ENCODE measurements at regions not wholly inside any gene's neighbourhood (a gene's known extent, or its start where the extent isn't known, plus 50 kb on each side); places are given as distances from the start of the nearest gene placed in this dataset.

- H3K4me1 Mint-ChIP-seq: no peaks in the 10 kb centered on the region
- H3K36me3 Mint-ChIP-seq: no peaks in the 10 kb centered on the region
- H3K27ac Mint-ChIP-seq: no peak overlapping the region
- CTCF ChIA-PET: no interaction called here
- H3K27me3 Mint-ChIP-seq: no peaks in the 10 kb centered on the region
- no peak for ATAC-seq
- peaks cover 2% of the 10 kb centered on the region for H3K9me3 Mint-ChIP-seq (ENCODE audit: low read depth)
- DNase-seq: no peak
- no peak overlapping the region for H3K4me3 Mint-ChIP-seq
These were observed 427.2 kb downstream of the RFPL4B start for GRCh38 chr6:112774319-112774718.

- ATAC-seq (no peak), DNase-seq (peak; percentile 41)
- Mint-ChIP-seq H3K4me1 (no peaks in the 10 kb centered on the region), H3K9me3 (ENCODE audit: low read depth) (no peaks in the 10 kb centered on the region), H3K27ac (no peak overlapping the region), H3K27me3 (no peaks in the 10 kb centered on the region), H3K36me3 (no peaks in the 10 kb centered on the region), H3K4me3 (no peak overlapping the region)
- CTCF ChIA-PET: no interaction called here
These were observed 433.5 kb downstream of the RFPL4B start for GRCh38 chr6:112780498-112781096.

DNA sequence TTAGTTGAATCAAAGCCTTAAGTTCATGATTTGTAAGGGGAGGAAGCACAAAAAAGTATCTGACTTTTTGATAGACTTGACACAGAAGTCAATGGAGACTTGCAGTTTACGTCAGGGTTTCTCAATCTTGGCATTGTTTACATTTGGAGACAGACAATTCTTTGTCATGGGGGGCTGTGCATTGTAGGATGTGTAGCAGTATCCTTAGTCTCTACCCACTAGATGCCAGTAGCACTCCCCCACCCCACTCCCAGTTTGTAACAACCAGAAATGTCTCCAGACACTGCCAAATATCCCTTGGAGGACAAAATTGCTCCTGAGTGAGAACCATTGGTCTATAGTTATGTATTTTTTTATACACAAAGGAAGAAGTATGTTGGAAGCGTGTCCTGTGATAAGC lies 434.1 kb downstream of the RFPL4B start:
- no peaks in the 10 kb centered on the region for H3K4me1 Mint-ChIP-seq
- H3K9me3 Mint-ChIP-seq (ENCODE audit: low read depth): no peaks in the 10 kb centered on the region
- no peak for DNase-seq
- no peak overlapping the region for H3K4me3 Mint-ChIP-seq
- ATAC-seq: no peak
- H3K27me3 Mint-ChIP-seq: no peaks in the 10 kb centered on the region
- CTCF ChIA-PET: no interaction called here
- no peaks in the 10 kb centered on the region for H3K36me3 Mint-ChIP-seq
- no peak overlapping the region for H3K27ac Mint-ChIP-seq

DNA sequence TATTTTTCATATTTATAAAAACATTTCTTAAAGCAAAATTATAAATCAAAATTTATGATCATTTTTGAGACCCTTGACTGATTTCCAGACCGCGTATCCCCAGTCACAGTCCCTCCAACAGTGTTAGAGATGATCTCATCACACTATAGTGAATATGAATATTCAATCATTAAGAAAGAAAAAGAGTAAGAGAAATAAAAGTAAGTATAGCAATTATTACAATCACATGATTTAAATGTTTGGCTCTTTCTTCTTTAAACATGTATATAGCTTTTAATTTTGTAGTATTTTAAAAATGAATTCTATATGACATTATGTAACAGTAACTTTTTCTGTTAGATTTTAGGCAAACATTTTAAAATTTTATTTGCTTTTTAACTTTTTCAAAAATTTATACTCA lies 438.3 kb downstream of the RFPL4B start:
- H3K9me3 Mint-ChIP-seq (ENCODE audit: low read depth): no peaks in the 10 kb centered on the region
- H3K36me3 Mint-ChIP-seq: no peaks in the 10 kb centered on the region
- H3K4me3 Mint-ChIP-seq: no peak overlapping the region

DNA sequence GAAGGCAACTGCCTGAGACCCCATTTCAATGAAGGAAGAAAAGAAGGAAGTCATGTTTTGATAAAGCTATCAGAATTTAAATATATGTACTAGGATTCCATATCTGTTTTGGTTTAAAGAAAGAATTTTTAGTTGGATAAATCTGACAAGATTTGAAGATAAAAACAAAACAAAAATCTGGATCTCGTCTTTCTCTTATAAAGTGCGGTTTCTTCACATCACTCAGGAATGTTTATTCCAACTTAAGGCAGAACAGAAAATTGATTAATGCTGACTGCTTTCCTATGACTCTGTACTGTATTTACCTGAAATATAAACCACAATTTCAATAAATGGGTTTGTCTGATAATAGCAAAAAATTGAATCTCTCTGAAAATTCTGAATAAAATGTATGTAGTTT lies 439.7 kb downstream of the RFPL4B start:
- Mint-ChIP-seq H3K9me3 (ENCODE audit: low read depth) (no peaks in the 10 kb centered on the region), H3K4me3 (no peak overlapping the region)
- CTCF ChIA-PET: no interaction called here

More for the DNA sequence above, 438.3 kb downstream of the RFPL4B start:
- CTCF ChIA-PET: no interaction called here
- Mint-ChIP-seq H3K27ac (no peak overlapping the region), H3K4me1 (no peaks in the 10 kb centered on the region), H3K27me3 (no peaks in the 10 kb centered on the region)
- DNase-seq (no peak), ATAC-seq (no peak)

GRCh38 chr6:112787371-112787770 lies 440.2 kb downstream of the RFPL4B start:
- Mint-ChIP-seq H3K36me3 (no peaks in the 10 kb centered on the region), H3K27ac (no peak overlapping the region), H3K9me3 (ENCODE audit: low read depth) (no peaks in the 10 kb centered on the region), H3K4me3 (no peak overlapping the region), H3K4me1 (no peaks in the 10 kb centered on the region), H3K27me3 (no peaks in the 10 kb centered on the region)
- DNase-seq: no peak
- CTCF ChIA-PET: no interaction called here
- no peak for ATAC-seq

More for the DNA sequence above, 439.7 kb downstream of the RFPL4B start:
- ATAC-seq: no peak
- no peak overlapping the region for H3K27ac Mint-ChIP-seq
- no peaks in the 10 kb centered on the region for H3K4me1 Mint-ChIP-seq
- no peaks in the 10 kb centered on the region for H3K27me3 Mint-ChIP-seq
- DNase-seq: no peak
- no peaks in the 10 kb centered on the region for H3K36me3 Mint-ChIP-seq

DNA sequence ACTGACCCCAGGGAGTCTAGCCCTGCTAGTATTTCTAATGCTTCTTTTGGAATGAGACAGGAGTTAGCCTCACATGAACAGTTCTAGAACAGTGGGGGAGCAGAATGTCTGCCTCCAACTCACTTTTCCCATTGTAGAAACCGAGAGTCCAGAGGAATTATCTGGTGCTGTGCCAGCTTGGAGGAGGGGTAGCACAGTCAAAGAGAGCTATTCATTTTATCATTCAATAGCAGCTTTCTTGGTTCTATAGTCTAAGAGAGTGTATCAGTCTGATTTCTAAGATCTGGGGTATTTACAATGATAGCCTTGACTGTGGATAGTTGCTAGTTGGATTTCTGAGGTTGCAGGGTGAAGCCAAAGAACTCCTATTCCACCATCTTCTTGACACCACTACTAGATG lies 448.2 kb downstream of the RFPL4B start:
- Mint-ChIP-seq H3K27ac (no peak overlapping the region), H3K27me3 (no peaks in the 10 kb centered on the region), H3K9me3 (ENCODE audit: low read depth) (peaks cover 2% of the 10 kb centered on the region), H3K36me3 (no peaks in the 10 kb centered on the region), H3K4me3 (no peak overlapping the region), H3K4me1 (no peaks in the 10 kb centered on the region)
- CTCF ChIA-PET: no interaction called here
- no peak for ATAC-seq
- no peak for DNase-seq

GRCh38 chr6:112796712-112797111 lies 449.6 kb downstream of the RFPL4B start:
- Mint-ChIP-seq H3K36me3 (no peaks in the 10 kb centered on the region), H3K4me3 (no peak overlapping the region), H3K4me1 (no peaks in the 10 kb centered on the region), H3K27me3 (no peaks in the 10 kb centered on the region), H3K9me3 (ENCODE audit: low read depth) (peaks cover 2% of the 10 kb centered on the region), H3K27ac (no peak overlapping the region)
- CTCF ChIA-PET: no interaction called here
- DNase-seq: no peak
- no peak for ATAC-seq

DNA sequence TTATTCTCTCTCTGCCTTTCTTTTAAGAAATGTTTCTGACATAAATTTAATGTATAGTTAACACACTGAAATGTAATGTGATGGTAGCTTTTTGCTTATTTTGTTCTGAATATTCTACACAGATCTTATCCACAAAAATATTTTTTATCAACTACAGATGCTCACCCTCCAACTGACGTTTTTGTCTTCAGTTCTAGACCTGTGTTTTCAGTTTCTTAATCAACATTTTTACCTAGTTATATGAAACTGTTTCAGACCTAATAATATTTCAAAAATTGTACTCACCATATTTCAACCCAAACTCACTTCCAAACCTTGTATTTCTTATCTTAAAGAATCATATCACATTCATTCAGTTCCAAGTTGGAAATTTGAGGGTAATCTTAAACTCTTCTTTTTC lies 452.8 kb downstream of the RFPL4B start:
- ATAC-seq (no peak), DNase-seq (no peak)
- peaks cover 2% of the 10 kb centered on the region for H3K9me3 Mint-ChIP-seq (ENCODE audit: low read depth)
- H3K27me3 Mint-ChIP-seq: no peaks in the 10 kb centered on the region
- no peak overlapping the region for H3K4me3 Mint-ChIP-seq
- H3K27ac Mint-ChIP-seq: no peak overlapping the region
- H3K36me3 Mint-ChIP-seq: no peaks in the 10 kb centered on the region
- CTCF ChIA-PET: no interaction called here
- no peaks in the 10 kb centered on the region for H3K4me1 Mint-ChIP-seq

- Mint-ChIP-seq H3K4me3 (no peak overlapping the region), H3K4me1 (no peaks in the 10 kb centered on the region), H3K27ac (no peak overlapping the region), H3K9me3 (ENCODE audit: low read depth) (peaks cover 2% of the 10 kb centered on the region), H3K36me3 (no peaks in the 10 kb centered on the region), H3K27me3 (no peaks in the 10 kb centered on the region)
- CTCF ChIA-PET: no interaction called here
- ATAC-seq (no peak), DNase-seq (no peak)
These were observed 453.3 kb downstream of the RFPL4B start for GRCh38 chr6:112800439-112800838.

- no peaks in the 10 kb centered on the region for H3K27me3 Mint-ChIP-seq
- no peaks in the 10 kb centered on the region for H3K9me3 Mint-ChIP-seq (ENCODE audit: low read depth)
- no peak overlapping the region for H3K27ac Mint-ChIP-seq
- ATAC-seq: no peak
- H3K36me3 Mint-ChIP-seq: no peaks in the 10 kb centered on the region
- DNase-seq: no peak
- CTCF ChIA-PET: no interaction called here
- H3K4me1 Mint-ChIP-seq: no peaks in the 10 kb centered on the region
- no peak overlapping the region for H3K4me3 Mint-ChIP-seq
These were observed 453.8 kb downstream of the RFPL4B start for GRCh38 chr6:112800916-112801315.

DNA sequence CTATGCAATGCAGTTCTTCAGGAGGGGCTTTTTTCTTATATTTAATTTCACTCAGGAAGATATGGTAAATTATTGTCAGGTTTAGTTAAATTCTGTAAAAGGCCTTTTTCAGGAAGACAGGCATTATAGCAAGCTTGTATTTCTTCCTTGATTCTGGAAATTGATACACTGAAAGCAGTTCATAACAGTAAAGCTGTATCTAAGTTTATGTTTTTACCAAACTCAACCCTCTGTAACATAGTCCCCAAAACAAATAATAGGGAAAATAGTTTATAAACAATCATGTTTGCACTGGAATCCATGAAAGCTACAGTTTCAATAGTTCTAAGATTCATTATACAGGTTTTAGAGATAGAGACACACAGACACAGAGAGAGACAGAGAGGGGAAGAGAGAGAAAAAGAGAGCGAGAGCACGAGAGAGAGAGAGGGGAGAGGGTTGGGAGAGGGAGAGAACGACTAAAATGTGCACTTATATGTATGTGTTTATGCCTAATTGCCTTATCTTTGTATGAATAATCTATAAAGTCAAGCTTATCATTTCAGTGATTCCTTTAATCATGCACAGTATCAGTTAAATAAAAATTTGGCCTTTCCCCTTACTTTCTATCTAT lies 454.4 kb downstream of the RFPL4B start:
- ATAC-seq (no peak), DNase-seq (no peak)
- Mint-ChIP-seq H3K4me1 (no peaks in the 10 kb centered on the region), H3K36me3 (no peaks in the 10 kb centered on the region), H3K27me3 (no peaks in the 10 kb centered on the region), H3K4me3 (no peak overlapping the region), H3K27ac (no peak overlapping the region), H3K9me3 (ENCODE audit: low read depth) (no peaks in the 10 kb centered on the region)
- CTCF ChIA-PET: no interaction called here

- CTCF ChIA-PET: no interaction called here
- H3K27me3 Mint-ChIP-seq: no peaks in the 10 kb centered on the region
- H3K9me3 Mint-ChIP-seq (ENCODE audit: low read depth): no peaks in the 10 kb centered on the region
- H3K36me3 Mint-ChIP-seq: no peaks in the 10 kb centered on the region
- no peak for DNase-seq
- H3K4me3 Mint-ChIP-seq: no peak overlapping the region
- no peaks in the 10 kb centered on the region for H3K4me1 Mint-ChIP-seq
- ATAC-seq: no peak
- H3K27ac Mint-ChIP-seq: no peak overlapping the region
These were observed 455.0 kb downstream of the RFPL4B start for GRCh38 chr6:112802144-112802543.

- H3K9me3 Mint-ChIP-seq (ENCODE audit: low read depth): no peaks in the 10 kb centered on the region
- no peak overlapping the region for H3K4me3 Mint-ChIP-seq
- CTCF ChIA-PET: no interaction called here
- ATAC-seq (no peak), DNase-seq (no peak)
- no peaks in the 10 kb centered on the region for H3K36me3 Mint-ChIP-seq
- H3K27me3 Mint-ChIP-seq: no peaks in the 10 kb centered on the region
- no peak overlapping the region for H3K27ac Mint-ChIP-seq
- no peaks in the 10 kb centered on the region for H3K4me1 Mint-ChIP-seq
These were observed 457.7 kb downstream of the RFPL4B start for GRCh38 chr6:112804638-112805330.
